ENCODE measurements at regions not wholly inside any gene's neighbourhood (a gene's known extent, or its start where the extent isn't known, plus 50 kb on each side); places are given as distances from the start of the nearest gene placed in this dataset.
A peak's percentile ranks its signal among the peaks of the same experiment; 100 is the strongest.

- DNase-seq (ENCODE audit: low read depth) = no peak
- no peak for TF ChIP-seq CTCF (conservative IDR thresholded peaks at IDR 0.05; ENCODE audit: control insufficient read depth, insufficient read depth, low read depth, low read length)
- H3K4me3 ChIP-seq (ENCODE audit: control insufficient read depth, low read depth, low read length) = no peak overlapping the region
Observed at GRCh38 chr3:66099541-66100065, 60.9 kb upstream of the MAGI1 start.

GRCh38 chr3:66098436-66098835, 59.7 kb upstream of the MAGI1 start:
- TF ChIP-seq CTCF (conservative IDR thresholded peaks at IDR 0.05; ENCODE audit: control insufficient read depth, insufficient read depth, low read depth, low read length) = no peak

GRCh38 chr3:66097647-66098046, 58.9 kb upstream of the MAGI1 start:
- no peak for DNase-seq (ENCODE audit: low read depth)
- no peak for TF ChIP-seq CTCF (conservative IDR thresholded peaks at IDR 0.05; ENCODE audit: control insufficient read depth, insufficient read depth, low read depth, low read length)
- no peak overlapping the region for H3K4me3 ChIP-seq (ENCODE audit: control insufficient read depth, low read depth, low read length)

More at GRCh38 chr3:66098436-66098835, 59.7 kb upstream of the MAGI1 start:
- DNase-seq (ENCODE audit: low read depth) = peak; percentile 62
- no peak overlapping the region for H3K4me3 ChIP-seq (ENCODE audit: control insufficient read depth, low read depth, low read length)

- peak; percentile 64 for DNase-seq (ENCODE audit: low read depth)
- no peak for TF ChIP-seq CTCF (conservative IDR thresholded peaks at IDR 0.05; ENCODE audit: control insufficient read depth, insufficient read depth, low read depth, low read length)
Observed at GRCh38 chr3:66095295-66096001, 56.7 kb upstream of the MAGI1 start.

GRCh38 chr3:66093981-66094380, 55.3 kb upstream of the MAGI1 start:
- no peak for TF ChIP-seq CTCF (conservative IDR thresholded peaks at IDR 0.05; ENCODE audit: control insufficient read depth, insufficient read depth, low read depth, low read length)
- no peak for DNase-seq (ENCODE audit: low read depth)
- no peak overlapping the region for H3K4me3 ChIP-seq (ENCODE audit: control insufficient read depth, low read depth, low read length)

More at GRCh38 chr3:66095295-66096001, 56.7 kb upstream of the MAGI1 start:
- no peak overlapping the region for H3K4me3 ChIP-seq (ENCODE audit: control insufficient read depth, low read depth, low read length)

DNA sequence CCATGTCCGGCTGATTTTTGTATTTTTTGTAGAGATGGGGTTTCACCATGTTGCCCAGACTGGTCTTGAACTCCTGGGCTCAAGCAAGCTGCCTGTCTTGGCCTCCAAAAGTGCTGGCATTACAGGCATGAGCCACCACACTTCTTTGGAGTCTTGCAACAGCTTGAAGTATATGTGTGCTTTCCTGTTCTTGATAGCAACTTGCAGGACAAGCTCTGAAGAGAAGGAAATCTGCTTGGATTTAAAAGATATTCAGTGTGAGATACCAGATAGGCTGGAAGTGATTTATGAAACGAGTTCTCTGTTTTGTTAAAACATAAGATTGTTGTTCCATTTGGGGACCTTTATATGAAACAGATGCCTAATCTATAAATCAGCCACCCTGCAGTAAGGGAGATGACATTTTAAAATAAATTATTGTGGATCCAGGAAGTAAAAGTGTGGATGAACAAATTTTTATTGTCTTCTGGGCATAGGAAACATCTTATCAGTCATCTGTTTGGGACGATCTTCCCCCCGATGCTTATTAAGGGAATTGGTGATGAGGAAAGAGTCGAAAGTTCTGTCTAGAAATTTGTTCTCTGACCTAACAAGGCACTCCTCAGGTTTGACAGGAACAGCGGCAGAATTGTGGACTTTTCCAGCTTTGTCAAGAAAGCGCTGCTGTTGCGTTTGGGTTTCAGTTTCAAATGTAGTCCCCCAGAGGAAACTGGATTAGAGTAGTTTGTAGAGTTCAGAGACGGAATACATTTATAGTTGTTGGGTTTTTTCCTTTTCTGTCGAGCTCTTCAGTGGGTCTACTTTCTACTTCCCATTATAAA, 53.7 kb upstream of the MAGI1 start:
- no peak for TF ChIP-seq CTCF (conservative IDR thresholded peaks at IDR 0.05; ENCODE audit: control insufficient read depth, insufficient read depth, low read depth, low read length)
- peak overlapping the region; percentile 5 for H3K4me3 ChIP-seq (ENCODE audit: control insufficient read depth, low read depth, low read length)

More for the DNA sequence above, 53.7 kb upstream of the MAGI1 start:
- no peak for DNase-seq (ENCODE audit: low read depth)

Measured in fibroblast of mammary gland (primary cell).